ENCODE measurements at regions not wholly inside any gene's neighbourhood (a gene's known extent, or its start where the extent isn't known, plus 50 kb on each side); places are given as distances from the start of the nearest gene placed in this dataset.

DNA sequence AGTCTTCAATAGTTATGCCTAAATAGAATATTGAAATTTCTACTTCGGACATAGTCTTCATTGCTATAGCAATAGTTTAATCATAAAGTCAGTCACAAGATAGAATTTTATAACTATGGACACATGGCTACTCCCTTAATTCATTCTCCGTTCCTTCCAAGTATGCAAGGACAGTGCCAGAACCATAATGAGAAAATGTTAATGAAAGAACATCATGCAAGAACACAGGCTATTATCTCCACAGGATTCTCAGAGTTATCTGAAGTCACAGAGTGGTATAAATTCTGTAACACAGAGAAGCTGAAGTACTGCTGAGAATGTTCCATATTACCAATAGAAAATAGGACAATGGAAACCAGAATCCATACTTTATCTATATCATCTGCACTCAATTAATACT is 826.2 kb downstream of the EPHA7 start:
- H2BK15ac ChIP-seq (ENCODE audit: low read depth, low read length), result no peak overlapping the region
- H3K79me2 ChIP-seq (ENCODE audit: insufficient read depth, low read length), result no peaks in the 10 kb centered on the region
- H2AK5ac ChIP-seq (ENCODE audit: insufficient read length, low read length), result no peak overlapping the region
- Mint-ChIP-seq H3K27me3 (ENCODE audit: low read depth) (peaks cover 2% of the 10 kb centered on the region; the same call in 1 of the 2 replicates), H3K4me1 (no peaks in the 10 kb centered on the region), H3K9me3 (no peaks in the 10 kb centered on the region), H3K4me3 (no peak overlapping the region), H3K36me3 (ENCODE audit: insufficient read depth in 1 of 3, low read depth in 3 of 3) (no peaks in the 10 kb centered on the region), H3K27ac (no peak overlapping the region)
- H3K56ac ChIP-seq (ENCODE audit: insufficient read length, low read depth, low read length), result no peak overlapping the region
- H3K4me1 ChIP-seq (ENCODE audit: insufficient read depth, low read length), result no peaks in the 10 kb centered on the region
- H4K5ac ChIP-seq (ENCODE audit: insufficient read length, low read depth, low read length), result no peak overlapping the region
- H2BK120ac ChIP-seq (ENCODE audit: low read depth, low read length, poor library complexity, severe bottlenecking), result no peak overlapping the region
- no peak overlapping the region for H4K91ac ChIP-seq (ENCODE audit: insufficient read length, low read depth, low read length)
- no peaks in the 10 kb centered on the region for H4K20me1 ChIP-seq (ENCODE audit: control insufficient read depth, insufficient read depth, insufficient read length)
- no peak overlapping the region for H4K8ac ChIP-seq (replicated peaks; ENCODE audit: insufficient read length, low read depth, low read length)
- no peak overlapping the region for H2BK20ac ChIP-seq (ENCODE audit: low read depth, low read length, poor library complexity, severe bottlenecking)
- H2BK5ac ChIP-seq (ENCODE audit: insufficient read length, low read length), result no peak overlapping the region
- no peak overlapping the region for H3K27ac ChIP-seq (ENCODE audit: insufficient read length, low read depth, low read length)
- no peak overlapping the region for H3K4ac ChIP-seq (ENCODE audit: low read depth, low read length)
- H3K79me1 ChIP-seq (ENCODE audit: insufficient read depth, low read depth, low read length, poor library complexity, severe bottlenecking), result no peaks in the 10 kb centered on the region
- H3K18ac ChIP-seq (ENCODE audit: insufficient read length, low read depth, low read length), result no peak overlapping the region
- no peaks in the 10 kb centered on the region for H3K27me3 ChIP-seq (ENCODE audit: insufficient read depth, low read length)
- H3K23ac ChIP-seq (ENCODE audit: insufficient read length, low read depth, low read length), result no peak overlapping the region
- no peak for TF ChIP-seq CTCF (conservative IDR thresholded peaks at IDR 0.05)
- H3T11ph ChIP-seq (ENCODE audit: low read length), result no peak overlapping the region
- no peak for DNase-seq
- no peaks in the 10 kb centered on the region for H3K23me2 ChIP-seq (ENCODE audit: insufficient read length, low read depth, low read length, poor library complexity, severe bottlenecking)
- H3K4me2 ChIP-seq (ENCODE audit: insufficient read depth, insufficient read length, low read length), result no peak overlapping the region
- H3K14ac ChIP-seq (ENCODE audit: insufficient read depth, low read length), result no peak overlapping the region
- no peak overlapping the region for H2BK12ac ChIP-seq (ENCODE audit: insufficient read length, low read depth, low read length)
- H3K9ac ChIP-seq (ENCODE audit: extremely low read depth, insufficient read length, low read length), result no peak overlapping the region
- H3K9me3 ChIP-seq (ENCODE audit: control insufficient read depth, low read depth, low read length), result no peaks in the 10 kb centered on the region
- no peak overlapping the region for H2AFZ ChIP-seq (ENCODE audit: low read length)
- no CpG with 5 or more reads among the region's 2 CpGs for WGBS (ENCODE audit: extremely low coverage, insufficient read length, low lambda C conversion rate)

Data from H9 (cell line).